ENCODE measurements at regions not wholly inside any gene's neighbourhood (a gene's known extent, or its start where the extent isn't known, plus 50 kb on each side); places are given as distances from the start of the nearest gene placed in this dataset.

GRCh38 chr3:44028-44676 is 152.4 kb upstream of the CHL1 start:
- TF ChIP-seq, protein P1, sequence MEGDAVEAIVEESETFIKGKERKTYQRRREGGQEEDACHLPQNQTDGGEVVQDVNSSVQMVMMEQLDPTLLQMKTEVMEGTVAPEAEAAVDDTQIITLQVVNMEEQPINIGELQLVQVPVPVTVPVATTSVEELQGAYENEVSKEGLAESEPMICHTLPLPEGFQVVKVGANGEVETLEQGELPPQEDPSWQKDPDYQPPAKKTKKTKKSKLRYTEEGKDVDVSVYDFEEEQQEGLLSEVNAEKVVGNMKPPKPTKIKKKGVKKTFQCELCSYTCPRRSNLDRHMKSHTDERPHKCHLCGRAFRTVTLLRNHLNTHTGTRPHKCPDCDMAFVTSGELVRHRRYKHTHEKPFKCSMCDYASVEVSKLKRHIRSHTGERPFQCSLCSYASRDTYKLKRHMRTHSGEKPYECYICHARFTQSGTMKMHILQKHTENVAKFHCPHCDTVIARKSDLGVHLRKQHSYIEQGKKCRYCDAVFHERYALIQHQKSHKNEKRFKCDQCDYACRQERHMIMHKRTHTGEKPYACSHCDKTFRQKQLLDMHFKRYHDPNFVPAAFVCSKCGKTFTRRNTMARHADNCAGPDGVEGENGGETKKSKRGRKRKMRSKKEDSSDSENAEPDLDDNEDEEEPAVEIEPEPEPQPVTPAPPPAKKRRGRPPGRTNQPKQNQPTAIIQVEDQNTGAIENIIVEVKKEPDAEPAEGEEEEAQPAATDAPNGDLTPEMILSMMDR (IDR thresholded peaks at IDR 0.05): no peak
- no peak for TF ChIP-seq SP1 (CRISPR knock-in tag; conservative IDR thresholded peaks at IDR 0.05)
- TF ChIP-seq, protein P2, sequence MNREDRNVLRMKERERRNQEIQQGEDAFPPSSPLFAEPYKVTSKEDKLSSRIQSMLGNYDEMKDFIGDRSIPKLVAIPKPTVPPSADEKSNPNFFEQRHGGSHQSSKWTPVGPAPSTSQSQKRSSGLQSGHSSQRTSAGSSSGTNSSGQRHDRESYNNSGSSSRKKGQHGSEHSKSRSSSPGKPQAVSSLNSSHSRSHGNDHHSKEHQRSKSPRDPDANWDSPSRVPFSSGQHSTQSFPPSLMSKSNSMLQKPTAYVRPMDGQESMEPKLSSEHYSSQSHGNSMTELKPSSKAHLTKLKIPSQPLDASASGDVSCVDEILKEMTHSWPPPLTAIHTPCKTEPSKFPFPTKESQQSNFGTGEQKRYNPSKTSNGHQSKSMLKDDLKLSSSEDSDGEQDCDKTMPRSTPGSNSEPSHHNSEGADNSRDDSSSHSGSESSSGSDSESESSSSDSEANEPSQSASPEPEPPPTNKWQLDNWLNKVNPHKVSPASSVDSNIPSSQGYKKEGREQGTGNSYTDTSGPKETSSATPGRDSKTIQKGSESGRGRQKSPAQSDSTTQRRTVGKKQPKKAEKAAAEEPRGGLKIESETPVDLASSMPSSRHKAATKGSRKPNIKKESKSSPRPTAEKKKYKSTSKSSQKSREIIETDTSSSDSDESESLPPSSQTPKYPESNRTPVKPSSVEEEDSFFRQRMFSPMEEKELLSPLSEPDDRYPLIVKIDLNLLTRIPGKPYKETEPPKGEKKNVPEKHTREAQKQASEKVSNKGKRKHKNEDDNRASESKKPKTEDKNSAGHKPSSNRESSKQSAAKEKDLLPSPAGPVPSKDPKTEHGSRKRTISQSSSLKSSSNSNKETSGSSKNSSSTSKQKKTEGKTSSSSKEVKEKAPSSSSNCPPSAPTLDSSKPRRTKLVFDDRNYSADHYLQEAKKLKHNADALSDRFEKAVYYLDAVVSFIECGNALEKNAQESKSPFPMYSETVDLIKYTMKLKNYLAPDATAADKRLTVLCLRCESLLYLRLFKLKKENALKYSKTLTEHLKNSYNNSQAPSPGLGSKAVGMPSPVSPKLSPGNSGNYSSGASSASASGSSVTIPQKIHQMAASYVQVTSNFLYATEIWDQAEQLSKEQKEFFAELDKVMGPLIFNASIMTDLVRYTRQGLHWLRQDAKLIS (CRISPR knock-in tag; IDR thresholded peaks at IDR 0.05; ENCODE audit: borderline replicate concordance): no peak
- TF ChIP-seq MAX (CRISPR knock-in tag; IDR thresholded peaks at IDR 0.05): no peak
- no peak for TF ChIP-seq ATF2 (CRISPR knock-in tag; IDR thresholded peaks at IDR 0.05; ENCODE audit: borderline replicate concordance, low read depth)
- TF ChIP-seq, protein P3, sequence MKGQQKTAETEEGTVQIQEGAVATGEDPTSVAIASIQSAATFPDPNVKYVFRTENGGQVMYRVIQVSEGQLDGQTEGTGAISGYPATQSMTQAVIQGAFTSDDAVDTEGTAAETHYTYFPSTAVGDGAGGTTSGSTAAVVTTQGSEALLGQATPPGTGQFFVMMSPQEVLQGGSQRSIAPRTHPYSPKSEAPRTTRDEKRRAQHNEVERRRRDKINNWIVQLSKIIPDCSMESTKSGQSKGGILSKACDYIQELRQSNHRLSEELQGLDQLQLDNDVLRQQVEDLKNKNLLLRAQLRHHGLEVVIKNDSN (CRISPR knock-in tag; IDR thresholded peaks at IDR 0.05): no peak
